Neural progenitor cell (in vitro differentiated cells): ENCODE measurements at regions not wholly inside any gene's neighbourhood (a gene's known extent, or its start where the extent isn't known, plus 50 kb on each side); places are given as distances from the start of the nearest gene placed in this dataset.

Experiments
- EZH2phosphoT487 ChIP-seq: fragments of 200-600 bp; sonication (generic); IDR thresholded peaks from 2 replicates; pipeline ENCODE4 v1.6.1; 2017; ENCODE audit warnings: antibody characterized with exemption
- TF ChIP-seq, protein P1 (sequence below): fragments of 200-600 bp; sonication (generic); IDR thresholded peaks from 2 replicates; pipeline ENCODE4 v1.5.1; 2017; ENCODE audit warnings: antibody characterized with exemption, mild to moderate bottlenecking

GRCh38 chr2:204332706-204333105, 212.6 kb upstream of the PARD3B start:
- TF ChIP-seq, protein P1, sequence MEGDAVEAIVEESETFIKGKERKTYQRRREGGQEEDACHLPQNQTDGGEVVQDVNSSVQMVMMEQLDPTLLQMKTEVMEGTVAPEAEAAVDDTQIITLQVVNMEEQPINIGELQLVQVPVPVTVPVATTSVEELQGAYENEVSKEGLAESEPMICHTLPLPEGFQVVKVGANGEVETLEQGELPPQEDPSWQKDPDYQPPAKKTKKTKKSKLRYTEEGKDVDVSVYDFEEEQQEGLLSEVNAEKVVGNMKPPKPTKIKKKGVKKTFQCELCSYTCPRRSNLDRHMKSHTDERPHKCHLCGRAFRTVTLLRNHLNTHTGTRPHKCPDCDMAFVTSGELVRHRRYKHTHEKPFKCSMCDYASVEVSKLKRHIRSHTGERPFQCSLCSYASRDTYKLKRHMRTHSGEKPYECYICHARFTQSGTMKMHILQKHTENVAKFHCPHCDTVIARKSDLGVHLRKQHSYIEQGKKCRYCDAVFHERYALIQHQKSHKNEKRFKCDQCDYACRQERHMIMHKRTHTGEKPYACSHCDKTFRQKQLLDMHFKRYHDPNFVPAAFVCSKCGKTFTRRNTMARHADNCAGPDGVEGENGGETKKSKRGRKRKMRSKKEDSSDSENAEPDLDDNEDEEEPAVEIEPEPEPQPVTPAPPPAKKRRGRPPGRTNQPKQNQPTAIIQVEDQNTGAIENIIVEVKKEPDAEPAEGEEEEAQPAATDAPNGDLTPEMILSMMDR = no peak
- TF ChIP-seq EZH2phosphoT487 = no peak
